ENCODE measurements at regions not wholly inside any gene's neighbourhood (a gene's known extent, or its start where the extent isn't known, plus 50 kb on each side); places are given as distances from the start of the nearest gene placed in this dataset.

DNA sequence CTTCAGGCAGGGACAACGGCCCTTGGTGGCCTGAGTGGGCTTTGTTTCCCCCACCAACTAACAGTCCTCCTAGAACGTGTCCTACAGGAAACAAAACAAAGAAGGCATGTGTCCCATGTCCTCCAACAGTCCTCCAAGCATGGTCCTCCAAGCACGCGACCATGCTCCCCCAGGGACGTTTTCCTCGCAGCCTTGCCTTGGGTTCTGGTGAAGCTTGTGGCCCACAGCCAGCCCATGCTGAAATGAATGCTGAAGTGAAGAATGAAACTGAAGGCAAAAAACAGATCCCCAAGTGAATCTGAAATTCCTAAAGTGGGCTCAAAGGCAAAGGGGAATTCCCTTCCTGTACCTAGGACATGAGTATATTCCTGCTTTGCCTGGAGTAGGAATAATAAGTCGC lies 176.6 kb downstream of the JCAD start:
- no peak for TF ChIP-seq TCF12 (IDR thresholded peaks at IDR 0.05; ENCODE audit: low read depth, low read length)
- no peak for TF ChIP-seq MXI1 (IDR thresholded peaks at IDR 0.05; ENCODE audit: low read depth, low read length)
- TF ChIP-seq SIN3A (IDR thresholded peaks at IDR 0.05; ENCODE audit: low read depth, low read length): no peak
- no peak for TF ChIP-seq SMAD5 (IDR thresholded peaks at IDR 0.05; ENCODE audit: low read depth)
- TF ChIP-seq, protein P1, sequence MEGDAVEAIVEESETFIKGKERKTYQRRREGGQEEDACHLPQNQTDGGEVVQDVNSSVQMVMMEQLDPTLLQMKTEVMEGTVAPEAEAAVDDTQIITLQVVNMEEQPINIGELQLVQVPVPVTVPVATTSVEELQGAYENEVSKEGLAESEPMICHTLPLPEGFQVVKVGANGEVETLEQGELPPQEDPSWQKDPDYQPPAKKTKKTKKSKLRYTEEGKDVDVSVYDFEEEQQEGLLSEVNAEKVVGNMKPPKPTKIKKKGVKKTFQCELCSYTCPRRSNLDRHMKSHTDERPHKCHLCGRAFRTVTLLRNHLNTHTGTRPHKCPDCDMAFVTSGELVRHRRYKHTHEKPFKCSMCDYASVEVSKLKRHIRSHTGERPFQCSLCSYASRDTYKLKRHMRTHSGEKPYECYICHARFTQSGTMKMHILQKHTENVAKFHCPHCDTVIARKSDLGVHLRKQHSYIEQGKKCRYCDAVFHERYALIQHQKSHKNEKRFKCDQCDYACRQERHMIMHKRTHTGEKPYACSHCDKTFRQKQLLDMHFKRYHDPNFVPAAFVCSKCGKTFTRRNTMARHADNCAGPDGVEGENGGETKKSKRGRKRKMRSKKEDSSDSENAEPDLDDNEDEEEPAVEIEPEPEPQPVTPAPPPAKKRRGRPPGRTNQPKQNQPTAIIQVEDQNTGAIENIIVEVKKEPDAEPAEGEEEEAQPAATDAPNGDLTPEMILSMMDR (IDR thresholded peaks at IDR 0.05 in 2 of 3, conservative IDR thresholded peaks at IDR 0.05 in 1 of 3; ENCODE audit: control insufficient read depth in 2 of 3, extremely low read depth in 1 of 3, insufficient read depth in 1 of 3, low read depth in 3 of 3, low read length in 3 of 3): no peak
- TF ChIP-seq, protein P2, sequence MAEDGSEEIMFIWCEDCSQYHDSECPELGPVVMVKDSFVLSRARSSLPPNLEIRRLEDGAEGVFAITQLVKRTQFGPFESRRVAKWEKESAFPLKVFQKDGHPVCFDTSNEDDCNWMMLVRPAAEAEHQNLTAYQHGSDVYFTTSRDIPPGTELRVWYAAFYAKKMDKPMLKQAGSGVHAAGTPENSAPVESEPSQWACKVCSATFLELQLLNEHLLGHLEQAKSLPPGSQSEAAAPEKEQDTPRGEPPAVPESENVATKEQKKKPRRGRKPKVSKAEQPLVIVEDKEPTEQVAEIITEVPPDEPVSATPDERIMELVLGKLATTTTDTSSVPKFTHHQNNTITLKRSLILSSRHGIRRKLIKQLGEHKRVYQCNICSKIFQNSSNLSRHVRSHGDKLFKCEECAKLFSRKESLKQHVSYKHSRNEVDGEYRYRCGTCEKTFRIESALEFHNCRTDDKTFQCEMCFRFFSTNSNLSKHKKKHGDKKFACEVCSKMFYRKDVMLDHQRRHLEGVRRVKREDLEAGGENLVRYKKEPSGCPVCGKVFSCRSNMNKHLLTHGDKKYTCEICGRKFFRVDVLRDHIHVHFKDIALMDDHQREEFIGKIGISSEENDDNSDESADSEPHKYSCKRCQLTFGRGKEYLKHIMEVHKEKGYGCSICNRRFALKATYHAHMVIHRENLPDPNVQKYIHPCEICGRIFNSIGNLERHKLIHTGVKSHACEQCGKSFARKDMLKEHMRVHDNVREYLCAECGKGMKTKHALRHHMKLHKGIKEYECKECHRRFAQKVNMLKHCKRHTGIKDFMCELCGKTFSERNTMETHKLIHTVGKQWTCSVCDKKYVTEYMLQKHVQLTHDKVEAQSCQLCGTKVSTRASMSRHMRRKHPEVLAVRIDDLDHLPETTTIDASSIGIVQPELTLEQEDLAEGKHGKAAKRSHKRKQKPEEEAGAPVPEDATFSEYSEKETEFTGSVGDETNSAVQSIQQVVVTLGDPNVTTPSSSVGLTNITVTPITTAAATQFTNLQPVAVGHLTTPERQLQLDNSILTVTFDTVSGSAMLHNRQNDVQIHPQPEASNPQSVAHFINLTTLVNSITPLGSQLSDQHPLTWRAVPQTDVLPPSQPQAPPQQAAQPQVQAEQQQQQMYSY (CRISPR knock-in tag; IDR thresholded peaks at IDR 0.05): no peak
- no peak for TF ChIP-seq MYC (IDR thresholded peaks at IDR 0.05; ENCODE audit: insufficient read depth, insufficient read length, insufficient replicate concordance, low read length, severe bottlenecking)
- TF ChIP-seq EP300 (IDR thresholded peaks at IDR 0.05; ENCODE audit: borderline replicate concordance in 1 of 2, control insufficient read depth in 1 of 2, low read depth in 2 of 2, low read length in 2 of 2): no peak
